ENCODE measurements at regions not wholly inside any gene's neighbourhood (a gene's known extent, or its start where the extent isn't known, plus 50 kb on each side); places are given as distances from the start of the nearest gene placed in this dataset.

DNA sequence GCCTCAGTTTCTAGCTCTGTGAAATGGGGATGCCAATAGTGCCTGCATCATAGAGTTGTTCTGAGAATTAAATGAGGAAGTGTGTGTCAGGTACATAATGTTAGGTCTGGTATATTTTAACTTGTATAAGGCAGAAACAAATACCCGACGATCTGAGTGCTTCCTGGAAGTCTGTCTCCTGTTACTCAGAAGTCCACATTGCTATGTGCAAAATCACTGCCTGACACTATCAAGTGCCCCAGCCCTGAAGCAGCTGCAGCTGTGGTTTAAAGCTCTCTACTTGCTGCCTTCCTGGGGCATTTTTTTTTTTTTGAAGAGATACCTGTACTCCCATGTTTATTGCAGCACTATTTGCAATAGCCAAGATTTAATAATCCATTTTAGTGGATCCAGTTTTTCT is 125.3 kb downstream of the SLC4A3 start:
- H3K9me2 ChIP-seq (replicated peaks; ENCODE audit: low read depth, low read length): no peaks in the 10 kb centered on the region
- H3K79me2 ChIP-seq (ENCODE audit: insufficient read depth, low read length): no peaks in the 10 kb centered on the region
- no peaks in the 10 kb centered on the region for H3K27me3 ChIP-seq (ENCODE audit: insufficient read depth, low read length, poor library complexity, severe bottlenecking)
- no peak for TF ChIP-seq EZH2phosphoT487 (IDR thresholded peaks at IDR 0.05; ENCODE audit: borderline replicate concordance)
- TF ChIP-seq, protein P1, sequence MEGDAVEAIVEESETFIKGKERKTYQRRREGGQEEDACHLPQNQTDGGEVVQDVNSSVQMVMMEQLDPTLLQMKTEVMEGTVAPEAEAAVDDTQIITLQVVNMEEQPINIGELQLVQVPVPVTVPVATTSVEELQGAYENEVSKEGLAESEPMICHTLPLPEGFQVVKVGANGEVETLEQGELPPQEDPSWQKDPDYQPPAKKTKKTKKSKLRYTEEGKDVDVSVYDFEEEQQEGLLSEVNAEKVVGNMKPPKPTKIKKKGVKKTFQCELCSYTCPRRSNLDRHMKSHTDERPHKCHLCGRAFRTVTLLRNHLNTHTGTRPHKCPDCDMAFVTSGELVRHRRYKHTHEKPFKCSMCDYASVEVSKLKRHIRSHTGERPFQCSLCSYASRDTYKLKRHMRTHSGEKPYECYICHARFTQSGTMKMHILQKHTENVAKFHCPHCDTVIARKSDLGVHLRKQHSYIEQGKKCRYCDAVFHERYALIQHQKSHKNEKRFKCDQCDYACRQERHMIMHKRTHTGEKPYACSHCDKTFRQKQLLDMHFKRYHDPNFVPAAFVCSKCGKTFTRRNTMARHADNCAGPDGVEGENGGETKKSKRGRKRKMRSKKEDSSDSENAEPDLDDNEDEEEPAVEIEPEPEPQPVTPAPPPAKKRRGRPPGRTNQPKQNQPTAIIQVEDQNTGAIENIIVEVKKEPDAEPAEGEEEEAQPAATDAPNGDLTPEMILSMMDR (conservative IDR thresholded peaks at IDR 0.05; ENCODE audit: low read length): no peak
- no peaks in the 10 kb centered on the region for H3K4me1 ChIP-seq (ENCODE audit: insufficient read depth, low read length, poor library complexity, severe bottlenecking)
- H3K4me2 ChIP-seq (ENCODE audit: low read depth, low read length, poor library complexity, severe bottlenecking): no peak overlapping the region
- H3K36me3 ChIP-seq (ENCODE audit: insufficient read depth, low read length): no peaks in the 10 kb centered on the region
- H3F3A ChIP-seq (ENCODE audit: low read depth): no peaks in the 10 kb centered on the region
- no peak overlapping the region for H3K4me3 ChIP-seq (ENCODE audit: low read length, poor library complexity, severe bottlenecking)
- H3K9ac ChIP-seq (ENCODE audit: low read depth, low read length, poor library complexity, severe bottlenecking): no peak overlapping the region
- H3K9me3 ChIP-seq (ENCODE audit: insufficient read depth, low read depth, low read length): peaks cover 3% of the 10 kb centered on the region; the same call in 1 of the 2 replicates
- H4K20me1 ChIP-seq (ENCODE audit: insufficient read depth, low read length, poor library complexity, severe bottlenecking): no peaks in the 10 kb centered on the region
- no peak overlapping the region for H2AFZ ChIP-seq (ENCODE audit: low read length)

DNA sequence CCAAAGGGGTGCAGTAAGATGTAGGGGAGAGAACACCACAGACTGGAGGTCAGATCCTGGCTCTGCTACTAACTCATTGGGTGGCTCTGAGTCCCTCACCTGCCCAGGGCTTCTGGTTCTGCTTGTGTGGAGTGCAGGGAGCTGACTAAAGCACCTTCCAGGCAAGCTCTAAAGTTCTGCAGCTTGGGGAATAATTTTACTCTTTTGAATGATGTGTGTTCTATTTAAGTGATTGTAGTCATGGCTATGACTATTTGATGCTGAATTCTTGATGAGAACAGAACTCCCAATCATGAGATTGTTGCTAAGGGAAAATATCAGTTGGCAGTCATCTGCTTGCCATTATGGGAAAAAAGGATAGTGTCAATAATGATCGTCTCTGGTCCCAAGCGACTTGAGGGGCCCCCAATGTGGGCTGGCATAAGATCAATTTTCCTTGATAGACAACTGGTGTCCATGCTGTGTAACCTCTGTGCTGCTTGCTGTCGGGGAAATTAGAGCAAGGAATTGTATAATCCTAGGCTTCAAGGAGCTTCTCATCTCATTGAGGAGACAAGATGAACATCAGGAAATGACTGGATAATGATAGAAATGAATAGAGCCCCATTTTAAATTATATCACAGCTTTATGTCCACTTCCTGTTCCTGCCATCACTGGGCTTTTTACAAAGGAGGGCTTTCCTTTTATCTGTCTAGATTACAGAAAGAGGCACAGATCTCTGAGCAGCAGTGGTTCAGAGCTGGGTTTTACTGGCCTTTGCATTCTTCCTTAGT is 131.7 kb downstream of the SLC4A3 start:
- Histone ChIP-seq H3K9me3 (ENCODE audit: insufficient read depth, low read depth, low read length) (peaks cover 3% of the 10 kb centered on the region; the same call in 1 of the 2 replicates), H3K4me1 (ENCODE audit: insufficient read depth, low read length, poor library complexity, severe bottlenecking) (no peaks in the 10 kb centered on the region), H3K9ac (ENCODE audit: low read depth, low read length, poor library complexity, severe bottlenecking) (no peak overlapping the region), H3K27me3 (ENCODE audit: insufficient read depth, low read length, poor library complexity, severe bottlenecking) (no peaks in the 10 kb centered on the region), H3K9me2 (replicated peaks; ENCODE audit: low read depth, low read length) (no peaks in the 10 kb centered on the region), H3K79me2 (ENCODE audit: insufficient read depth, low read length) (no peaks in the 10 kb centered on the region), H3K4me3 (ENCODE audit: low read length, poor library complexity, severe bottlenecking) (no peak overlapping the region), H4K20me1 (ENCODE audit: insufficient read depth, low read length, poor library complexity, severe bottlenecking) (no peaks in the 10 kb centered on the region), H3F3A (ENCODE audit: low read depth) (no peaks in the 10 kb centered on the region), H2AFZ (ENCODE audit: low read length) (no peak overlapping the region), H3K36me3 (ENCODE audit: insufficient read depth, low read length) (no peaks in the 10 kb centered on the region), H3K4me2 (ENCODE audit: low read depth, low read length, poor library complexity, severe bottlenecking) (no peak overlapping the region)
- TF ChIP-seq EZH2phosphoT487 (IDR thresholded peaks at IDR 0.05; ENCODE audit: borderline replicate concordance): no peak
- TF ChIP-seq, protein P1 (conservative IDR thresholded peaks at IDR 0.05; ENCODE audit: low read length): no peak

DNA sequence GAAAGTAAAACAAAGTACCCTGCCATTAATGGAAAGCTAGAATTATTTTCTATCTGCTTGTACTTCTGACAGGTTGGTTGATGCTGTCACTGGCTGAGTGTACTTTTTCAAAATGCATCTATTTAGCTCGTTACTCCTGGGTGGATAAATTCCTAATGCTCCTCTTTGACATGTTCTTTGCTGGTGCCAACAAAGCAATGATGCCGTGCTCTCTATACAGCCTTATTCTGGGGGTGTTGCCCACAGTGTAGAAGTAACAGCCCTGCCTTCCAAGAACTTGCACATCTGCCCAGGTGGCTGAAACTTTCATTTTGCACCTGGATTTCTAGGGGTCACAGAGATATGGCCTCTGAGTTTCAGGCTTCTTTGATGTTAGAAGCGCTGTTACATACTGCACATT is 132.4 kb downstream of the SLC4A3 start:
- no peak for TF ChIP-seq EZH2phosphoT487 (IDR thresholded peaks at IDR 0.05; ENCODE audit: borderline replicate concordance)
- TF ChIP-seq, protein P1 (conservative IDR thresholded peaks at IDR 0.05; ENCODE audit: low read length): no peak
- Histone ChIP-seq H3F3A (ENCODE audit: low read depth) (no peaks in the 10 kb centered on the region), H3K9me3 (ENCODE audit: insufficient read depth, low read depth, low read length) (0 out of 2 replicates have a peak, but pooled peaks cover 3% of the 10 kb centered on the region), H3K4me3 (ENCODE audit: low read length, poor library complexity, severe bottlenecking) (no peak overlapping the region), H3K27me3 (ENCODE audit: insufficient read depth, low read length, poor library complexity, severe bottlenecking) (no peaks in the 10 kb centered on the region), H4K20me1 (ENCODE audit: insufficient read depth, low read length, poor library complexity, severe bottlenecking) (no peaks in the 10 kb centered on the region), H3K79me2 (ENCODE audit: insufficient read depth, low read length) (no peaks in the 10 kb centered on the region), H3K4me2 (ENCODE audit: low read depth, low read length, poor library complexity, severe bottlenecking) (no peak overlapping the region), H3K36me3 (ENCODE audit: insufficient read depth, low read length) (no peaks in the 10 kb centered on the region), H3K9ac (ENCODE audit: low read depth, low read length, poor library complexity, severe bottlenecking) (no peak overlapping the region), H3K4me1 (ENCODE audit: insufficient read depth, low read length, poor library complexity, severe bottlenecking) (no peaks in the 10 kb centered on the region), H2AFZ (ENCODE audit: low read length) (no peak overlapping the region), H3K9me2 (replicated peaks; ENCODE audit: low read depth, low read length) (no peaks in the 10 kb centered on the region)

All from Loucy (cell line).